Ishikawa (cell line): ENCODE measurements at regions not wholly inside any gene's neighbourhood (a gene's known extent, or its start where the extent isn't known, plus 50 kb on each side); places are given as distances from the start of the nearest gene placed in this dataset.

Experiments used
- CEBPB ChIP-seq: IDR thresholded peaks from 2 replicates; pipeline ENCODE4 v1.6.1; 2012
- CREB1 ChIP-seq: IDR thresholded peaks from 2 replicates; pipeline ENCODE4 v1.6.1; 2012; ENCODE audit warnings: low read depth
- EGR1 ChIP-seq: IDR thresholded peaks from 2 replicates; pipeline ENCODE4 v1.6.1; 2012
- EP300 ChIP-seq: IDR thresholded peaks from 2 replicates; pipeline ENCODE4 v1.6.1; 2012; ENCODE audit warnings: borderline replicate concordance
- FOXM1 ChIP-seq: IDR thresholded peaks from 2 replicates; pipeline ENCODE4 v1.6.1; 2012; ENCODE audit warnings: low read depth, borderline replicate concordance
- NFIC ChIP-seq: IDR thresholded peaks from 2 replicates; pipeline ENCODE4 v1.6.1; 2012
- RAD21 ChIP-seq: IDR thresholded peaks from 2 replicates; pipeline ENCODE4 v1.6.1; 2012; ENCODE audit warnings: low read depth
- TAF1 ChIP-seq: IDR thresholded peaks from 2 replicates; pipeline ENCODE4 v1.6.1; 2012; ENCODE audit warnings: low read depth, mild to moderate bottlenecking
- TCF12 ChIP-seq: IDR thresholded peaks from 2 replicates; pipeline ENCODE4 v1.6.1; 2012; ENCODE audit warnings: low read depth
- TEAD4 ChIP-seq: IDR thresholded peaks from 2 replicates; pipeline ENCODE4 v1.6.1; 2012
- YY1 ChIP-seq: IDR thresholded peaks from 2 replicates; pipeline ENCODE4 v1.6.1; 2012; ENCODE audit warnings: low read depth
- ZBTB7A ChIP-seq: IDR thresholded peaks from 2 replicates; pipeline ENCODE4 v1.6.1; 2012; ENCODE audit warnings: low read depth
- TF ChIP-seq, protein P1 (sequence below): IDR thresholded peaks from 2 replicates; pipeline ENCODE4 v1.6.1; 2012
- TF ChIP-seq, protein P2 (sequence below): IDR thresholded peaks from 2 replicates; pipeline ENCODE4 v1.6.1; 2012; ENCODE audit warnings: low read depth, mild to moderate bottlenecking
- TF ChIP-seq, protein P3 (sequence below): IDR thresholded peaks from 2 replicates; pipeline ENCODE4 v1.6.1; 2012

DNA sequence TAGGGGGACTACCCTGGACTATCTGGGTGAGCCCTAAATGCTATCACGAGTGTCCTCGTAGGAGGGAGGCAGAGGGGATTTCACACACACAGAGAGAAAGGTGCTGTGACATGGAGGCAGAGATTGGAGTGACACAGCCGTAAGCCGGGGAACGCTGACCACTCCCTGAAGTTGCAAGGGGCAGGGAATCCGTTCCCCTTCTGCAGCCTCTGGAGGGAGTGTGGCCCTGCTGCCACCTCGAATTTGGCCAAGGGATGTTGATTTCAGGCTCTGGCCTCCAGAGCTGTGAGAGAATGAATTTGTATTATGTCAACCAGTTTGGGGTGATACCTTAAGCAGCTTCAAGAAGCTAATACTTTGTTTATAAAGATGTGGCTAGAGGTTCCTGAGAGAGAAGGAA lies 137.7 kb downstream of the ACTL8 start:
- TF ChIP-seq EP300 (no peak), RAD21 (no peak), ZBTB7A (no peak), NFIC (no peak), CEBPB (no peak), FOXM1 (no peak), YY1 (no peak), TAF1 (no peak), CREB1 (no peak), TCF12 (no peak), EGR1 (no peak), TEAD4 (no peak)
- TF ChIP-seq, protein P1, sequence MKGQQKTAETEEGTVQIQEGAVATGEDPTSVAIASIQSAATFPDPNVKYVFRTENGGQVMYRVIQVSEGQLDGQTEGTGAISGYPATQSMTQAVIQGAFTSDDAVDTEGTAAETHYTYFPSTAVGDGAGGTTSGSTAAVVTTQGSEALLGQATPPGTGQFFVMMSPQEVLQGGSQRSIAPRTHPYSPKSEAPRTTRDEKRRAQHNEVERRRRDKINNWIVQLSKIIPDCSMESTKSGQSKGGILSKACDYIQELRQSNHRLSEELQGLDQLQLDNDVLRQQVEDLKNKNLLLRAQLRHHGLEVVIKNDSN: no peak
- TF ChIP-seq, protein P2, sequence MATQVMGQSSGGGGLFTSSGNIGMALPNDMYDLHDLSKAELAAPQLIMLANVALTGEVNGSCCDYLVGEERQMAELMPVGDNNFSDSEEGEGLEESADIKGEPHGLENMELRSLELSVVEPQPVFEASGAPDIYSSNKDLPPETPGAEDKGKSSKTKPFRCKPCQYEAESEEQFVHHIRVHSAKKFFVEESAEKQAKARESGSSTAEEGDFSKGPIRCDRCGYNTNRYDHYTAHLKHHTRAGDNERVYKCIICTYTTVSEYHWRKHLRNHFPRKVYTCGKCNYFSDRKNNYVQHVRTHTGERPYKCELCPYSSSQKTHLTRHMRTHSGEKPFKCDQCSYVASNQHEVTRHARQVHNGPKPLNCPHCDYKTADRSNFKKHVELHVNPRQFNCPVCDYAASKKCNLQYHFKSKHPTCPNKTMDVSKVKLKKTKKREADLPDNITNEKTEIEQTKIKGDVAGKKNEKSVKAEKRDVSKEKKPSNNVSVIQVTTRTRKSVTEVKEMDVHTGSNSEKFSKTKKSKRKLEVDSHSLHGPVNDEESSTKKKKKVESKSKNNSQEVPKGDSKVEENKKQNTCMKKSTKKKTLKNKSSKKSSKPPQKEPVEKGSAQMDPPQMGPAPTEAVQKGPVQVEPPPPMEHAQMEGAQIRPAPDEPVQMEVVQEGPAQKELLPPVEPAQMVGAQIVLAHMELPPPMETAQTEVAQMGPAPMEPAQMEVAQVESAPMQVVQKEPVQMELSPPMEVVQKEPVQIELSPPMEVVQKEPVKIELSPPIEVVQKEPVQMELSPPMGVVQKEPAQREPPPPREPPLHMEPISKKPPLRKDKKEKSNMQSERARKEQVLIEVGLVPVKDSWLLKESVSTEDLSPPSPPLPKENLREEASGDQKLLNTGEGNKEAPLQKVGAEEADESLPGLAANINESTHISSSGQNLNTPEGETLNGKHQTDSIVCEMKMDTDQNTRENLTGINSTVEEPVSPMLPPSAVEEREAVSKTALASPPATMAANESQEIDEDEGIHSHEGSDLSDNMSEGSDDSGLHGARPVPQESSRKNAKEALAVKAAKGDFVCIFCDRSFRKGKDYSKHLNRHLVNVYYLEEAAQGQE: no peak
- TF ChIP-seq, protein P3, sequence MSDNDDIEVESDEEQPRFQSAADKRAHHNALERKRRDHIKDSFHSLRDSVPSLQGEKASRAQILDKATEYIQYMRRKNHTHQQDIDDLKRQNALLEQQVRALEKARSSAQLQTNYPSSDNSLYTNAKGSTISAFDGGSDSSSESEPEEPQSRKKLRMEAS: no peak

DNA sequence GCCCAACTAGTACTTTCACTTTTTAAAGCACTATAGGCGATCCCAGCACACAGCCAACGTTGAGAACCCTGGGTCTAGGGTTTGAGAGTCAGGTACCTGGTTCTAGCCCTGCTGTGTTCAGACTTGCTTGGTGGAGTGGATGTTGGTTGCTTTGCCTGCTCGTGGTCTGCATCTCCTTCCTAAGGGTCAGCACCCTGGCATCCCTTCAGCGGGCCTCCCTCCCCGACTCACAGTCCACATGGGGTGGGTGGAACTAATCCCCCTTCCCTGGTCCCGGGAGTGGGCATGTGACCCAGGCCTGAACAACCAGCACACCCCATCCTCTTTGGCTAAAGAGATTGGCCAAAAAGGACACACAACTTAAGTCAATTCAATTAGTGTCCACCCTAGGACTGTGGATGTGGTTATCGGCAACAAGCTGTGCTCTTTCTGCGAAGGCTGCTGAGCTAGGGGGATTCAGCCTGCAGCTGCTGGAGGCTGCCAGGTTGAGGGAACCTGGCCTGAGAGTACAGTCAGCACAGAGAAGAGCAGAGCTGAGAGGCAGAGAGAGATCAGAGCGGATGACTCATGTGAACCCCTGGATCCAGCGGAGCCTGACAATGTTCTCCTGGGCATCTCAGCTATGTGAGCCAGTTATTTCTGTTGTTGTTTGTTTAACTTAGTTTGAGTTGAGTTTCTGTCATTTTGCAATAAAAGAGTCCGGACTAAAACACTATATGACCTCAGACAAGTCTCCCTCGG lies 138.9 kb downstream of the ACTL8 start:
- TF ChIP-seq NFIC: no peak
- no peak for TF ChIP-seq RAD21
- no peak for TF ChIP-seq EP300
- TF ChIP-seq YY1: no peak

DNA sequence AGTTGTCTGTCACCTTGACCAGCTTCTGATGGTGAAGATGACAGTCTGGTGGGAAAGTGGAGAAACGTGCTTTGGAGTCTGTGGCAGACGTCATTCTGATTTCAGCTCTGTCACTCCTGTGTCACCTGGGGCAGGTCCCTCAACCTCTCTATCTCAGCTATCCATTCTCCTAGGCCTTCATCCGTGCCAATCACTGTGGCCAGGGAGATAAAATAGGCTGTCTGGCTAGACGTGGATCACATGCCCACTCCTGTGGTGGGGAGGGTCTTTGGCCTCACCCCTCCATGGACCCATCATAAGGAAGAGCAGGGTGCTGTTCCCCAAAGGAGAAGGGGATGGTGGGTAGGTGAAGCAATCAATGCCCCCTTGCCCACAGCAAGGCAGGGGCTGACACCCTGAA lies 140.3 kb downstream of the ACTL8 start:
- TF ChIP-seq RAD21: no peak

DNA sequence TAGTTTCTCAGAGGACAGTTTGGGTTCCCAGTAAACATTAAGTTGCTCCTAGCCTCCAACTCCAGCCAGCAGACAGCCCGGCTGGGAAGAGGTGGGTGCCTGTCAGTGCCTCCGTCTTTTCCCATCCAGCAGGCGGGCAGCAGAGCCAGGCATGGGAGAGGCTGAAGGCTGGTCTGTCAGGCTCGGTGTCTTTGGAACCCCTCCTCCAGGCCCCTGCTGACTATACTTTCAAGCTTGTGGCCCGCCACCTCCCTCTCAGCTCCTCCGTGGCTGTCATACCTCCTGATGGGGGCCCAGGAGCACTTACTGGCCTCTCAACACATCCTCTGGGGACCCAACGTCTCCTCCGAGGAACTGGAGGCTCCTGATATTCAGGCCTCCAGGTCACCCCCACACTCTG lies 140.9 kb downstream of the ACTL8 start:
- TF ChIP-seq EGR1 (no peak), ZBTB7A (no peak), RAD21 (no peak), TAF1 (no peak), TCF12 (no peak), EP300 (no peak), CREB1 (no peak), FOXM1 (no peak), CEBPB (no peak), NFIC (no peak)
- TF ChIP-seq, protein P2: no peak
- TF ChIP-seq, protein P1: no peak

DNA sequence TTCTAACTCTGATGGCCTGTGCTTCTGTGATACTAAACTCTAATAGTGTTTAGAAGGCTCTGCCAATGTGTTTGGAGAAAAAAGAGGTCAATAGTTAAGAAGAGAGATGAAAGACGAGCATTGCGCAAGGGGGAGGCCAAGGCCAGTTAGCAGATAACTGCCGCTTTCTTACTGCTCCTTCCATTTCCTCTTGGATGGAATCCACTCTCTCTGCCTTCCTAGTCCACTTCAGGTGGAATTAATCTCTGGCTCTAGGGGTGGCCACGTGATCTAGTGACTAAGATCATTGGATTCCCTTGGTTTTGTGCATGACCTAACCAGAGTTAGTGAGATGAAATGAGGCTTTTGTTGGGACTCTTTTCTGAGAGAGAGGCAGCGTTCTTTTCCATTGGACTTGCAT lies 148.3 kb downstream of the ACTL8 start:
- TF ChIP-seq NFIC (no peak), ZBTB7A (no peak), EGR1 (no peak), TAF1 (no peak)
- TF ChIP-seq, protein P2: no peak

DNA sequence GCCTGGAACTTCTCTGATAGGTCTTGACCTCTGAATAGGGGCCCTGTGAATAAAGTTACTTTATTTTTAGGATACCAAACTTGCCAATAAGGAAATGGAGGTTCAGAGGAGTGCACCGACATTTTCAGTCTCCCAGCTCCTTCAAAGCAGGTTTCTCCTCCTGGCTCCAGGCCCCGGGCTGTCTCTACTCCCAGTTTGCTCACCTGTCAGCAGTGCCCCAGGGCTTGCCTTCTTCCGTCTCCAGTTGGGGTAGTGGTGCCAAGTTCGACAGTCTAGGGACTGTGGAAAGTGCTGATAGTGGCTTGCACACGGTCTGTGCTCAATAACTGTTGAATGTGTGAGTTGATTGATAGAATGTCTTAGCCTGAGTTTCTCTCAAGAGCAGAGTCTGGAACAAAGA lies 149.2 kb downstream of the ACTL8 start:
- TF ChIP-seq EGR1 (no peak), ZBTB7A (no peak), CEBPB (no peak), NFIC (no peak), FOXM1 (no peak), CREB1 (no peak)
- TF ChIP-seq, protein P3: no peak
